ENCODE measurements at regions not wholly inside any gene's neighbourhood (a gene's known extent, or its start where the extent isn't known, plus 50 kb on each side); places are given as distances from the start of the nearest gene placed in this dataset.

GRCh38 chr6:43984442-43985321 lies 142.6 kb downstream of the MRPL14 start:
- no peak for DNase-seq (ENCODE audit: low read depth in 2 of 2, low spot score in 1 of 2)

- DNase-seq (ENCODE audit: low read depth in 2 of 2, low spot score in 1 of 2), result no peak
Observed at GRCh38 chr6:43983632-43984031, 143.6 kb downstream of the MRPL14 start.

GRCh38 chr6:43983191-43983590 lies 144.1 kb downstream of the MRPL14 start:
- DNase-seq (ENCODE audit: low read depth in 2 of 2, low spot score in 1 of 2), result no peak

GRCh38 chr6:43982084-43982625 lies 145.1 kb downstream of the MRPL14 start:
- DNase-seq (ENCODE audit: low read depth in 2 of 2, low spot score in 1 of 2), result no peak

GRCh38 chr6:43981363-43981990 lies 145.8 kb downstream of the MRPL14 start:
- no peak for DNase-seq (ENCODE audit: low read depth in 2 of 2, low spot score in 1 of 2)

GRCh38 chr6:43980004-43980795 lies 147.1 kb downstream of the MRPL14 start:
- no peak for DNase-seq (ENCODE audit: low read depth in 2 of 2, low spot score in 1 of 2)

GRCh38 chr6:43979525-43979924 lies 147.7 kb downstream of the MRPL14 start:
- no peak for DNase-seq (ENCODE audit: low read depth in 2 of 2, low spot score in 1 of 2)

GRCh38 chr6:43978473-43979346 lies 148.5 kb downstream of the MRPL14 start:
- DNase-seq (ENCODE audit: low read depth in 2 of 2, low spot score in 1 of 2), result no peak

- DNase-seq (ENCODE audit: low read depth in 2 of 2, low spot score in 1 of 2), result no peak
Observed at GRCh38 chr6:43977404-43978111, 149.7 kb downstream of the MRPL14 start.

- DNase-seq (ENCODE audit: low read depth in 2 of 2, low spot score in 1 of 2), result no peak
Observed at GRCh38 chr6:43976706-43977403, 150.4 kb downstream of the MRPL14 start.

- DNase-seq (ENCODE audit: low read depth in 2 of 2, low spot score in 1 of 2), result no peak
Observed at GRCh38 chr6:43974643-43975230, 152.5 kb downstream of the MRPL14 start.

GRCh38 chr6:43973357-43973756 lies 153.9 kb downstream of the MRPL14 start:
- DNase-seq (ENCODE audit: low read depth in 2 of 2, low spot score in 1 of 2), result no peak

- no peak for DNase-seq (ENCODE audit: low read depth in 2 of 2, low spot score in 1 of 2)
Observed at GRCh38 chr6:43972913-43973300, 154.3 kb downstream of the MRPL14 start.

- no peak for DNase-seq (ENCODE audit: low read depth in 2 of 2, low spot score in 1 of 2)
Observed at GRCh38 chr6:43972179-43972912, 154.9 kb downstream of the MRPL14 start.

GRCh38 chr6:43971776-43972126 lies 155.5 kb downstream of the MRPL14 start:
- no peak for DNase-seq (ENCODE audit: low read depth in 2 of 2, low spot score in 1 of 2)

GRCh38 chr6:43970913-43971775 lies 156.1 kb downstream of the MRPL14 start:
- no peak for DNase-seq (ENCODE audit: low read depth in 2 of 2, low spot score in 1 of 2)
